ENCODE measurements at regions not wholly inside any gene's neighbourhood (a gene's known extent, or its start where the extent isn't known, plus 50 kb on each side); places are given as distances from the start of the nearest gene placed in this dataset.

DNA sequence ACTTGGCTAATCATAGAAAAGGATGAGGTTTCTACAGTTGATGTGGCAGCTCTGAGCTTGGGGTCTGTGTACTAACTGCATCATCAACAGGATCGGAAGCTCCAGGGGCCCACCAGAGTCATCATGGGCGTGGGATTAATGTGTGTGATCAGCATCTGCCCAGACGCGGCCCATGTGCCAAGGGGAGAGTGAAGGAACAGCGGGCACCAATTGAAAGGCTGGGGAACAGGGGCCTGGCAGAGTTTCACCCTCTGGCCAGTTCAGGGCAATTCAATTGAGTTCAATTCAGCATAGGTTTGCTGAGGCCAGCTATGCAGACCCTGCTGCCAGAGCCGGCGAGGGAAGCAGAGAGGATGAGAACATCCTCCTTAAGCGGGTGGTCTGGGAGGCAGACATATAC lies 260.0 kb upstream of the AJAP1 start:
- no peak overlapping the region for H3K27ac ChIP-seq
- DNase-seq (ENCODE audit: low read depth, low spot score) = no peak

- H3K27ac ChIP-seq = no peak overlapping the region
- DNase-seq (ENCODE audit: low read depth, low spot score) = no peak
These were observed 259.3 kb upstream of the AJAP1 start for GRCh38 chr1:4395158-4395557.

- no peak for DNase-seq (ENCODE audit: low read depth, low spot score)
- H3K27ac ChIP-seq = no peak overlapping the region
These were observed 258.7 kb upstream of the AJAP1 start for GRCh38 chr1:4395676-4396075.

- DNase-seq (ENCODE audit: low read depth, low spot score) = no peak
- no peak overlapping the region for H3K27ac ChIP-seq
These were observed 257.9 kb upstream of the AJAP1 start for GRCh38 chr1:4396551-4396950.

DNA sequence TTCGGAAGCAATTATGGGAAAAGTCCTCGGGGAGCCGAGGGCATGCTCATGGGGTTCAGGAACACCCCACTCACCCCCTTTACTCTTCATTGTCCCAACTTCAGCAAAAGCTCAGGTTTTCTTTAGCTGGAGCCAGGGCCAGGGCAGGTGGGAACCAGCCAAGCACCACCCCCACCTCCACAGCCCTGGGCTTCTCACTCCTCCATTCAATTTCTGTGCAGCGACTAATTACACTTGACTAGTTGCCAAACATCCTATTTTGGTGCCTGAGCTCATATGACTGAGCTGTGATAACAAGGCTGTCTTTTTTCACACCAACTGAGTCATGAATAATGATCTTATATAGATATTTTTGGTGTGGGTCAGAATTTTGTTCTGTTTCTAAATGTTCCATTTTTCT lies 257.2 kb upstream of the AJAP1 start:
- H3K27ac ChIP-seq = no peak overlapping the region
- DNase-seq (ENCODE audit: low read depth, low spot score) = no peak

- DNase-seq (ENCODE audit: low read depth, low spot score) = no peak
- H3K27ac ChIP-seq = no peak overlapping the region
These were observed 252.4 kb upstream of the AJAP1 start for GRCh38 chr1:4402032-4402431.

- DNase-seq (ENCODE audit: low read depth, low spot score) = no peak
- no peak overlapping the region for H3K27ac ChIP-seq
These were observed 249.4 kb upstream of the AJAP1 start for GRCh38 chr1:4404854-4405590.

DNA sequence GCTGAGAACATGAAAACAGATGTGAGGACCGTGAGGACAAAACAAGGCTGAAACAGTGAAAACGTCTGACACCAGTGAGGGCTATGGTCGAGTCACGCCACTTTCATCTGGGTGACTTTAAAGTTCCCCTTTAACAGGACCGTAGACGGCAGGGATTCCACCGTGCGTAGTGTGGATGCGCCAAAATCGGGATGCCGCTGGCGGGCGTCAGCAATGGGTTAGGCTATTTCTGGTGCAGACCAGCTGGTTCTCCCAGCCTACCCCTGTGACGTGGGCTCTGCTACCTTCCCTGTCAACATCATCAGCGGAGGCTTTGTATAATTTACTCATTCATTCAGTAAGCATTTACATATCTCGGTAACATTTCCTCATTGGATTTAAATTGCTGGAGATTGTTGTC lies 246.6 kb upstream of the AJAP1 start:
- no peak overlapping the region for H3K27ac ChIP-seq
- DNase-seq (ENCODE audit: low read depth, low spot score) = no peak

DNA sequence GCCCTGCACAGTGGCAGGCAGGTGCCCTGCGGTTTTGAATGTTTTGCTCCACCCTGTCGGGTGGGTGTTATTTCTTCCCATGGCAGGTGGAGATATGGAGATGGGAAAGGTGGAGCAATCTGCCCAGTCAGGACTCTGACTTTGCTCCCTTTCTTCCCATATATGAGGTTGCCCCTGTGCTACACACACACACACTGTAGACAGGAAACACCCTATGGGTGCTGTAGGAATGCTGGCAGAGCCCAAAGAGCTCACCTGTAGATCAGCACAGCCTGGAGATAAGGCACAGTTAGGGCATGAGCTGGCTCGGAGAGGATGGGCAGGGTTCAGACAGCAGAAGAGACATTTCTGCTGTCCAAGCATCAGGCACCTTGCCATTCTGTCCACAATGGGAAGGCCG lies 246.0 kb upstream of the AJAP1 start:
- DNase-seq (ENCODE audit: low read depth, low spot score) = no peak
- no peak overlapping the region for H3K27ac ChIP-seq

DNA sequence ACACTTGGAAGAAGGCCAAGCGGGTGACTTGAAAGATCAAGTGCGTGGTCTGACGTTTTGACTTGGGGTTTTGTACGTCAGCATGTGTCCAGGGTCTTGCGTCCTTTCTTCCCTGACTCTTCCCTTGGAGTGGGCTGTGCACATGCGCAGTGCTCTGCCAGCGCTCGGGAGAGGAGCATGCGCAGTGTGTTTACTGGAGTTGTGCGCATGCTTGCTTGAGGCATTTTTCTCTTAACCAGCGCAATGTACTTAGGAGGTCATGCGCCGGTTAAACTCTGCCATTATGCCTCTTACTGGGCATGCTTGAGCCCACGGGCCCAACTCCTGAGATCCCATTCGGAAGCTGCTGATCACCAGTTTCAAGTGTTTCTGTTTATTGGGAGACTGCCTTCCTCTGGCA lies 242.5 kb upstream of the AJAP1 start:
- no peak overlapping the region for H3K27ac ChIP-seq

DNA sequence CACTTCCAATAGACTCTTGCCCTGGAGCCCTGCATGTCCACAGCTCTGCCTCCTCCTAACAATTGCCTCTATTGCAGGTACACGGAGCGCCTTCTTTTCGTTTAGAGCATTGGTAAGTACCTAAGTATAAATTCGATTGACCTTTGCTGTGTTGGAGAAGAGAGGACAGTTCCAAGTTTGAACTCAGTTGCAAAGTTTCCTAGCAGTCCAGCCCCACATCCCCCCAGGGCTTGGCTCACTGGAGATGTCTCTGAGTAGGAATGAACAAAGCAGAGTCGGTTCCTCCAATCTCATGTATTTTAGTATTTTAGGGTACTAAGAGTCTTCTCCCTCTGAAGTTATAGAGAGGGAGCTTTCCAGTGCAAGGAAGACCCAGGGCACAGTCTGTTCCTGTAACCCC lies 238.9 kb upstream of the AJAP1 start:
- no peak overlapping the region for H3K27ac ChIP-seq
- no peak for DNase-seq (ENCODE audit: low read depth, low spot score)

More for the DNA sequence above, 242.5 kb upstream of the AJAP1 start:
- DNase-seq (ENCODE audit: low read depth, low spot score) = no peak

DNA sequence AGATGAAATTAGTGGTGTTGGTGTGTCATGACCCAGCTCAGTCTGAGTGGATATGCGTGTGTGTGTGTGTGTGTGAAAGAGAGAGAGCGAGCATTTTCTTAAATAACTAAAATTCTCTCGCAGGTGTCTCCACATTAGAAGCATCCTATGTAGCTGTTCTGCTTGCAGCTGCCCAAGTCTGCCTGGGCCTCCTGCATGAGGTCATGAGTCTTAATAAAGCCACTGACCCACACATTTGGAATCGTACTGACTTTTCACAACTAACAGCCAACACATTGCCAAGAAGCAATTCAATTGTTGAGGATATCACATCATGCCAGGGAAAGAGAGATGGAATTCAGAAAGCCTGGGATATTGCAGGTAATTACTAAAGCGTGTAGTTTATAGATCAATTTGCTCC lies 238.2 kb upstream of the AJAP1 start:
- DNase-seq (ENCODE audit: low read depth, low spot score) = no peak
- no peak overlapping the region for H3K27ac ChIP-seq

- DNase-seq (ENCODE audit: low read depth, low spot score) = no peak
- H3K27ac ChIP-seq = no peak overlapping the region
These were observed 236.4 kb upstream of the AJAP1 start for GRCh38 chr1:4418021-4418420.

DNA sequence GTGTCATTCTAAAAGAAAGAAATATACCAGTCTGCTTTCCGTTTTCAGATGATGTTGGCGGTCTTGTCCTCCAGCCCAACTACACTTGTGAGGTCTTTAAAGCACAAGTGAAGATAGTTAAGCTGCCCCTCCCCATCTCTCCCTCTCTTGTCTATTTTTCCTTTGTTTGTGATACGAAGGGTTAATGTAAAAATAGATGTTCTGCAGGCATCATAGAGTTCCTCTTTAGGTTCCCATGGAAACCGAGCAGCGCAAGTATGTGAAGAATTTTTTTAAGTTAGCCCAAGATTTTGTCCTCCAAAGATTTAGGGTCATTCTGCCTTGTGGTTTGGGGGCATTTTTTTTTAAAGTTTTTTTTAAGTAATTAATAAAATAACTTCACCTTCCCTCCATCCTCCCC lies 232.4 kb upstream of the AJAP1 start:
- H3K27ac ChIP-seq = no peak overlapping the region
- DNase-seq (ENCODE audit: low read depth, low spot score) = no peak

DNA sequence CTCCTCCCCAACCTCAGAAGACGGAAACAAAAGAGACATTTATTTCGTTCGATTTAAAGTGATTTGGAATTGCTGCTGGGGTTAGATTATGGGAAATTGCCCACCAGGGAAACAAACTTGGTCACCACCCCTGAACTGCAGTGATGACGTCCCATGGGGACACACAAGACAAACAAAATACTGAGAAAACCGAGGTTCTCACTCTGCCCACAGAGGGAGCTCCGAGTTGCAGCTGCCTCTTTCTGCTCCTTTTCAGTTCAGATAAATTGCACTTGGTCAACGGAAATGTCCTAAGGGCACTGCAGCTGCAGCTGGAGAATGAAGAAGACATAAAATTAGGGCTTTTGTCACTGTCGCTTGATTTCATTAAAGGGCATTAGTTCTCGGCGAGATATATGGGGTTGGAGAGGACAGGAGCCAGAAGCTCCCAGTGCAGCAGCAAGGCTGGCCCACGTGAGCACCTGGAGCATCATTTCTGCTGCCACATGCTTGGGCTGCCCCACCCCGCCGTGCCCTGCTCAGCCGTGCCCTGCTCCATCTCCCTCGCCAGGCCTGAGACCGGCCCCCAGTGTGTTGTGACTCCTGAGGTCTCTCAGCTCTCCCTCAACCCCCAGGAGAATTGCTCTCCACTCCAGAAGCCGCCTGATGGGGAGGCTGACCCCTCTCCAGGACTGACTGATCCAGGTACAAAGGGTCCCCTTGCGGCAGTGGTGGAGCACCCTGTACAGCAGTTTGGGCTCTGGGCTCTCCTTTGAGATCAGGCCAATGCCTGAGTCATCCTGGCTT lies 231.7 kb upstream of the AJAP1 start:
- no peak overlapping the region for H3K27ac ChIP-seq
- DNase-seq (ENCODE audit: low read depth, low spot score) = no peak

DNA sequence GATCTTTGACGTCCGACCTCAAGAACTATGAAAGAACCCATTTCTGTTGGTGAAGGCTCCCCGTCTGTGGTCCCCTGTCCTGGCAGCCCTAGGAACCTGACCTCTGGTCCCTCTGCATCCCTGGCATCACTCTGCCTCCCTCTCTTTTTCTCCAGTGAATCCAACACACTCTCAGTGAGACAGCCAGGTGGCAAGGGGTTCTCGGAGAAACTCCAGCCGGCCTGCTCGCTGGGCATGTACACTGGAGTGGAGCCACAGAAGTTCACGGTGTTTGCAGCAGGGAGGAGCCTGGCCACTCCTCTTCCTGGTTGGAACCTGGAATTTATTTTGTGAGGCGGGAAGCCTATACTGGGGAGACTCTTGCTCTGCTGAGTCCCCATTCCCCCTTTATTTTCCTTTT lies 230.2 kb upstream of the AJAP1 start:
- no peak overlapping the region for H3K27ac ChIP-seq
- no peak for DNase-seq (ENCODE audit: low read depth, low spot score)

DNA sequence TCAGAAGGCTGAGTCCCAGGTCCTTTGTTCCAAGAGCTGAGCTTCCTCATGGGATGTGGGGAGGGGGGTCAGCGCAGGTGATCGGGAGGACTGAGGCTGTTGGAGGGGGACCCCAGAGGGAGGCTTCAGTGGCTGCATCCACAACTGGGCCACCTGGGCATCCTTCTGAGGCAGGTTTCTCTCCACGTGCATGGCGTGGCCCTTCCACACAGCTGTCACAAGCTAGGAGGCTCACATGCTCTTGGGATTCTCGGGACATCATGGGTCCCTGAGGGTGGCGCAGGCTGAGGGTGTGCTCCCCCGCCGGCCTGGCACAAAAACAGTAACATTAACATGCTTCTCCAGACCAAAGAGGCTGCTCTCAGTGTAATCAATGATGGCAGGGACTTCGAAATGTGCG lies 229.6 kb upstream of the AJAP1 start:
- DNase-seq (ENCODE audit: low read depth, low spot score) = no peak
- H3K27ac ChIP-seq = no peak overlapping the region

- no peak overlapping the region for H3K27ac ChIP-seq
- no peak for DNase-seq (ENCODE audit: low read depth, low spot score)
These were observed 228.5 kb upstream of the AJAP1 start for GRCh38 chr1:4425892-4426291.

GRCh38 chr1:4428711-4429110 lies 225.7 kb upstream of the AJAP1 start:
- no peak overlapping the region for H3K27ac ChIP-seq
- DNase-seq (ENCODE audit: low read depth, low spot score) = no peak

DNA sequence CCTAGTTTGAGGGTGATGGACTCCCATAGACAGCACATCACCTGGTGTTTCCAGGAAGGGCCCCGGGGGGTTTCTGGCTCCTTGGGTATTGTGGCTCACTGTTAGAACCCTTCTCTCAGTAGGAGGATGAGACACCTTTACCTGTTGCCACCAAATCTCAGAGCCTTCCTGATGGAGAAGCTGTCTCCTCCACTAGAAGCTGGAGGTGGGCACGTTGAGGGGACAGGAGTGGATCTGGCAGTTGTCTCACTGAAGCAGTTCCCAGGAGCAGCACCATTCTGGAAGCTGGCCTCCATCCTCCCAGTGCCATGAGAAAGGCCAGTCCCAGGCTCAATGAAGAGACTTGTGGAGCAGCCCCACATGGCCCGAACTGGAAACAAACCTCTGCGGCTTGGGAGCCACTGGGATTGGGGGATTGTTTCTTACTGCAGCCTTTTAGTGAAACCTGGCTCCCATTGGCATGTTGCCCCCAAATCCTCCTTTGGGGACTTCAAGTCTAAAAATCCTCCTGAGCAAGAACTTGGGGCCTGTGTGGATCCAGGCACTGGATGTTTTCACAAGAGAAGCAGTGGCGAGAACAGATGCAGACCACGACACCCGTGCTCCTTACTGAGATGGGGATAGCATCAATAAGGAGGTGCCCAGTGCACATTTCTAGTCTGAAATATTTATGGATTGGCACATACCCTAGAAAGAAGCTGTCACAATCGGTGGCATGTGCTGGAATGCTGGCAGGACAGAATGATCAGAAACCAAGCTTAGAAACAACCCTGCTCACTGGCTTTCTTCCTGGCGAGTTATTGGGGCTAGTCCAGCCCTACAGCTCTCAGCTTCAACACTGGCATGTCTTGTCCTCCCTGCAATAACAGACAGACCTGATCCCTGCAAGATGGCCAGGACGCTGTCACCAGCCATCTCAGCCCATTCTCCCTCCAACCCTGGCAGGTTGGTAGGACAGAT lies 223.7 kb upstream of the AJAP1 start:
- no peak overlapping the region for H3K27ac ChIP-seq
- DNase-seq (ENCODE audit: low read depth, low spot score) = no peak

- DNase-seq (ENCODE audit: low read depth, low spot score) = no peak
- H3K27ac ChIP-seq = no peak overlapping the region
These were observed 222.9 kb upstream of the AJAP1 start for GRCh38 chr1:4431491-4431890.
